IMR-90 (cell line): ENCODE measurements at regions not wholly inside any gene's neighbourhood (a gene's known extent, or its start where the extent isn't known, plus 50 kb on each side); places are given as distances from the start of the nearest gene placed in this dataset.

Experiments used
- ATAC-seq: fragments of 200-7000 bp; cut with Tn5 transposase; 2 replicates; pipeline ENCODE4 v1.9.1; 2020; ENCODE audit warnings: low read depth, mild to moderate bottlenecking, moderate library complexity
- BruUV-seq: library from RNA; stranded (reverse); fragments of 400-500 nt; replicated peaks from 2 replicates; lab custom pipeline; 2021; lab: Mats Ljungman, UMichigan
- CTCF ChIA-PET: fragments of 300-600 bp; formaldehyde crosslinking; extraction: SDS; loops from one replicate; lab custom pipeline; 2021; ENCODE audit warnings: antibody characterized with exemption; lab: Yijun Ruan, JAX
- POLR2A ChIA-PET: fragments of 300-600 bp; sonication (Branson Sonifier 250); formaldehyde crosslinking; loops from one replicate; lab custom pipeline; 2022; ENCODE audit warnings: antibody characterized with exemption; ENCODE audit not compliant: unreplicated experiment; lab: Charles Lee
- DNase-seq: peaks from one replicate; pipeline ENCODE4 v3.0.0; 2013
- H2AFZ ChIP-seq: replicated peaks from 2 replicates; pipeline ENCODE3; 2013; ENCODE audit warnings: low read length, mild to moderate bottlenecking; ENCODE audit not compliant: poor library complexity
- H2AK5ac ChIP-seq: 2 replicates; pipeline ENCODE4 v1.6.1; 2013; ENCODE audit warnings: low read depth, low read length, inconsistent platforms
- H2AK9ac ChIP-seq: replicated peaks from 2 replicates; pipeline ENCODE3; 2013; ENCODE audit warnings: mild to moderate bottlenecking, low read depth, low read length, moderate library complexity; ENCODE audit not compliant: poor library complexity
- H2BK120ac ChIP-seq: 2 replicates; pipeline ENCODE4 v1.6.1; 2013; ENCODE audit warnings: low read depth, low read length, inconsistent platforms
- H2BK15ac ChIP-seq: 3 replicates; pipeline ENCODE4 v1.6.1; 2013; ENCODE audit warnings: low read depth, low read length, inconsistent platforms
- H2BK20ac ChIP-seq: 2 replicates; pipeline ENCODE4 v1.6.1; 2013; ENCODE audit warnings: low read depth, mild to moderate bottlenecking, inconsistent platforms, low read length, moderate library complexity
- H2BK5ac ChIP-seq: 2 replicates; pipeline ENCODE4 v1.6.1; 2013; ENCODE audit warnings: mild to moderate bottlenecking, low read depth, low read length, inconsistent platforms; ENCODE audit not compliant: poor library complexity, severe bottlenecking
- H3K14ac ChIP-seq: replicated peaks from 2 replicates; pipeline ENCODE4 v1.6.1; 2013; ENCODE audit warnings: low read depth, low read length, inconsistent platforms
- H3K18ac ChIP-seq: 2 replicates; pipeline ENCODE4 v1.6.1; 2013; ENCODE audit warnings: low read depth, low read length, control low read depth
- H3K23ac ChIP-seq: 2 replicates; pipeline ENCODE4 v1.6.1; 2013; ENCODE audit warnings: low read depth, low read length, inconsistent platforms
- H3K27ac ChIP-seq: 2 replicates; pipeline ENCODE4 v1.5.1; 2013; ENCODE audit warnings: mild to moderate bottlenecking, control low read depth, low read length; ENCODE audit not compliant: insufficient read depth
- H3K27me3 ChIP-seq: 2 replicates; pipeline ENCODE4 v1.6.1; 2013; ENCODE audit warnings: low read length; ENCODE audit not compliant: control insufficient read depth, insufficient read depth
- H3K36me3 ChIP-seq: 2 replicates; pipeline ENCODE4 v1.6.1; 2013; ENCODE audit warnings: low read length, mixed read lengths; ENCODE audit not compliant: control insufficient read depth, insufficient read depth
- H3K4ac ChIP-seq: 2 replicates; pipeline ENCODE4 v1.6.1; 2013; ENCODE audit warnings: low read depth, low read length, inconsistent platforms
- H3K4me1 ChIP-seq: 2 replicates; pipeline ENCODE4 v1.6.1; 2013; ENCODE audit warnings: low read length, mixed read lengths; ENCODE audit not compliant: control insufficient read depth, insufficient read depth
- H3K4me2 ChIP-seq: 2 replicates; pipeline ENCODE4 v1.6.1; 2013; ENCODE audit warnings: low read depth, mild to moderate bottlenecking, control low read depth, low read length, moderate library complexity
- H3K4me3 ChIP-seq: 2 replicates; pipeline ENCODE4 v1.5.1; 2013; ENCODE audit warnings: low read depth, mild to moderate bottlenecking, control low read depth, low read length, moderate library complexity; ENCODE audit not compliant: insufficient read depth
- H3K56ac ChIP-seq: 2 replicates; pipeline ENCODE4 v1.6.1; 2013; ENCODE audit warnings: low read length, inconsistent platforms; ENCODE audit not compliant: insufficient read depth; ENCODE audit errors: extremely low read depth
- H3K79me1 ChIP-seq, 2 experiments: 2 replicates each; pipeline ENCODE4 v1.6.1; 2013; ENCODE audit warnings: low read length in 2 of 2, inconsistent platforms in 1 of 2, low read depth in 1 of 2
- H3K9ac ChIP-seq: 2 replicates; pipeline ENCODE4 v1.6.1; 2013; ENCODE audit warnings: low read depth, low read length, control low read depth
- H3K9me1 ChIP-seq: 2 replicates; pipeline ENCODE4 v1.6.1; 2013; ENCODE audit warnings: low read length, inconsistent platforms; ENCODE audit not compliant: insufficient read depth
- H3K9me3 ChIP-seq: 2 replicates; pipeline ENCODE4 v1.6.1; 2013; ENCODE audit warnings: low read length; ENCODE audit not compliant: control insufficient read depth, insufficient read depth
- H4K20me1 ChIP-seq: 2 replicates; pipeline ENCODE4 v1.6.1; 2013; ENCODE audit warnings: low read length, inconsistent platforms; ENCODE audit not compliant: insufficient read depth
- H4K5ac ChIP-seq: 2 replicates; pipeline ENCODE4 v1.6.1; 2013; ENCODE audit warnings: mild to moderate bottlenecking, low read depth, low read length, control low read depth
- H4K8ac ChIP-seq, 2 experiments: 2 replicates each; pipeline ENCODE4 v1.6.1; 2013; ENCODE audit warnings: low read depth in 2 of 2, low read length in 2 of 2, control low read depth in 1 of 2, inconsistent platforms in 1 of 2
- H4K91ac ChIP-seq: 2 replicates; pipeline ENCODE4 v1.6.1; 2013; ENCODE audit warnings: low read depth, low read length, inconsistent platforms; ENCODE audit not compliant: insufficient read depth
- BHLHE40 ChIP-seq: fragments of 150-350 bp; IDR thresholded peaks from 2 replicates; pipeline ENCODE4 v1.6.1; 2016; ENCODE audit warnings: mild to moderate bottlenecking, low read depth, low read length
- CHD1 ChIP-seq: IDR thresholded peaks from 2 replicates; pipeline ENCODE4 v1.6.1; 2012; ENCODE audit warnings: low read depth, low read length, improper control_type of control experiment
- MAZ ChIP-seq: IDR thresholded peaks from 2 replicates; pipeline ENCODE4 v1.6.1; 2012; ENCODE audit warnings: low read depth, mild to moderate bottlenecking, low read length, improper control_type of control experiment, moderate library complexity, borderline replicate concordance
- NFE2L2 ChIP-seq: fragments of 150-350 bp; IDR thresholded peaks from 2 replicates; pipeline ENCODE4 v1.6.1; 2016; ENCODE audit warnings: low read depth, mild to moderate bottlenecking, low read length
- POLR2A ChIP-seq: IDR thresholded peaks from 2 replicates; pipeline ENCODE4 v1.6.1; 2012; ENCODE audit warnings: mild to moderate bottlenecking, low read depth, low read length
- RAD21 ChIP-seq: IDR thresholded peaks from 2 replicates; pipeline ENCODE4 v1.6.1; 2012; ENCODE audit warnings: low read length, improper control_type of control experiment
- RFX5 ChIP-seq: IDR thresholded peaks from 2 replicates; pipeline ENCODE4 v1.8.0; 2012; ENCODE audit warnings: low read depth, mild to moderate bottlenecking, low read length, moderate library complexity
- SMC3 ChIP-seq: fragments of 150-350 bp; IDR thresholded peaks from 2 replicates; pipeline ENCODE4 v1.6.1; 2016; ENCODE audit warnings: low read depth, mild to moderate bottlenecking, antibody characterized with exemption, low read length, moderate library complexity
- WGBS, 2 experiments: methylation state at CpG; one replicate each; pipeline versions ENCODE4 v1.1.5 to v1.1.7; 2013; ENCODE audit warnings: missing lambda C conversion rate in 2 of 2; ENCODE audit not compliant: insufficient read length in 1 of 2; ENCODE audit errors: extremely low coverage in 2 of 2; 5-methylcytosine and 5-hydroxymethylcytosine counted together
- dilution Hi-C: fragments of 300-500 bp; cut with HindIII; formaldehyde crosslinking; loops from one replicate; pipeline ENCODE4 v1.14.3; 2018; ENCODE audit warnings: low sequenced_read_pairs; ENCODE audit not compliant: unreplicated experiment
- in situ Hi-C: fragments of 300-500 bp; cut with MboI; formaldehyde crosslinking; loops from 3 replicates; pipeline ENCODE4 v1.14.3; 2019; ENCODE audit warnings: low sequenced_read_pairs, inconsistent platforms, mixed read lengths
- intact Hi-C: fragments of 100-400 bp; cut with micrococcal nuclease; formaldehyde crosslinking; loops from 2 replicates; pipeline ENCODE4 v1.10.0; 2022
- TF ChIP-seq, protein P1 (sequence below): fragments of 150-350 bp; IDR thresholded peaks from 2 replicates; pipeline ENCODE4 v1.6.1; 2016; ENCODE audit warnings: low read depth, mild to moderate bottlenecking, low read length, moderate library complexity, borderline replicate concordance

DNA sequence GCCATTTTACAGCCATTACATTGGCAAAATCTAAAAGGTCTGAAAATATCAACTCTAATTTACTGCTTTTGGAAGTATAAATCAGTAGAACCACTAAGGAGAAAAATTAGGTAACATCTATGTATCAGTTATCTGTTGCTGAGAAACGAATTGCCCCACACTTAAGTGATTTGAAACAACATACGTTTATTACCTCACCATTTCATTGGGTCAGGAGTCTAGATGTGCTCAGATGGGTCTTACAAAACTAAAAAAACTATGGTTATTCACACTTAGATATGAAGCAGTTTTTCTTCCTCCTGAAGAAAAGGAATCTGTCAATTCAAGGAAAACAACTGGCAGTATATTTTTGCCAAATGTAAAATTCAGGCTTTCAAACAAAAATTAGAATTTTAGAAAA, 80.1 kb upstream of the APBB1IP start:
- no peak overlapping the region for H4K91ac ChIP-seq
- H2AK5ac ChIP-seq: no peak overlapping the region
- no peak overlapping the region for H3K27ac ChIP-seq
- no peak overlapping the region for H3K4me3 ChIP-seq
- no peak overlapping the region for H4K8ac ChIP-seq
- no peaks in the 10 kb centered on the region for H4K20me1 ChIP-seq
- H3K79me1 ChIP-seq: no peaks in the 10 kb centered on the region
- no CpG with 5 or more reads among the region's 2 CpGs for WGBS, 2 experiments
- peaks cover 8% of the 10 kb centered on the region for H3K9me3 ChIP-seq
- ATAC-seq (no peak), DNase-seq (no peak)
- no peak overlapping the region for H3K4me2 ChIP-seq
- no peaks in the 10 kb centered on the region for H3K27me3 ChIP-seq
- no peaks in the 10 kb centered on the region for H3K9me1 ChIP-seq
- no peak overlapping the region for H2BK15ac ChIP-seq
- in situ Hi-C loops (no loop called here), dilution Hi-C loops (no loop called here), intact Hi-C loops (no loop called here)
- H2AK9ac ChIP-seq: no peak overlapping the region
- CTCF ChIA-PET: no interaction called here
- no peak overlapping the region for H2BK20ac ChIP-seq
- no peak for TF ChIP-seq POLR2A
- no peak for TF ChIP-seq SMC3
- TF ChIP-seq, protein P1, sequence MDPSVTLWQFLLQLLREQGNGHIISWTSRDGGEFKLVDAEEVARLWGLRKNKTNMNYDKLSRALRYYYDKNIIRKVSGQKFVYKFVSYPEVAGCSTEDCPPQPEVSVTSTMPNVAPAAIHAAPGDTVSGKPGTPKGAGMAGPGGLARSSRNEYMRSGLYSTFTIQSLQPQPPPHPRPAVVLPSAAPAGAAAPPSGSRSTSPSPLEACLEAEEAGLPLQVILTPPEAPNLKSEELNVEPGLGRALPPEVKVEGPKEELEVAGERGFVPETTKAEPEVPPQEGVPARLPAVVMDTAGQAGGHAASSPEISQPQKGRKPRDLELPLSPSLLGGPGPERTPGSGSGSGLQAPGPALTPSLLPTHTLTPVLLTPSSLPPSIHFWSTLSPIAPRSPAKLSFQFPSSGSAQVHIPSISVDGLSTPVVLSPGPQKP: no peak
- TF ChIP-seq RFX5: no peak
- TF ChIP-seq MAZ: no peak
- no peak for TF ChIP-seq CHD1
- TF ChIP-seq NFE2L2: no peak
- TF ChIP-seq BHLHE40: no peak
- no peak for TF ChIP-seq RAD21
- no peak overlapping the region for H3K56ac ChIP-seq
- H3K4me1 ChIP-seq: no peaks in the 10 kb centered on the region
- no peak overlapping the region for H2BK5ac ChIP-seq
- no peak overlapping the region for H4K5ac ChIP-seq
- no peak overlapping the region for H3K23ac ChIP-seq
- no peak overlapping the region for H3K14ac ChIP-seq
- no peak overlapping the region for H2AFZ ChIP-seq
- no peak overlapping the region for H3K4ac ChIP-seq
- no peaks in the 10 kb centered on the region for H3K36me3 ChIP-seq
- POLR2A ChIA-PET: no interaction called here
- no TSS peak for BruUV-seq
- H3K18ac ChIP-seq: no peak overlapping the region
- no peak overlapping the region for H2BK120ac ChIP-seq
- H3K9ac ChIP-seq: no peak overlapping the region
